Body of pancreas (tissue), 4 donors: ENCODE measurements at regions not wholly inside any gene's neighbourhood (a gene's known extent, or its start where the extent isn't known, plus 50 kb on each side); places are given as distances from the start of the nearest gene placed in this dataset.

ENCODE experiments used
- POLR2A ChIP-seq, 3 donors: fragments of 450-650 bp; IDR thresholded peaks; one replicate each; pipeline ENCODE4 v1.6.1; 2016; ENCODE audit warnings: antibody characterized with exemption in 3 of 3, mild to moderate bottlenecking in 2 of 3
- TF ChIP-seq, protein P1 (sequence below), 7 experiments: fragments of 450-650 bp in 4 of 7; fragments of 200-600 bp in 3 of 7; sonication (generic) in 3 of 7; IDR thresholded peaks; one replicate each; pipeline ENCODE4 v1.5.1; 2016 to 2019; ENCODE audit warnings: antibody characterized with exemption in 7 of 7

DNA sequence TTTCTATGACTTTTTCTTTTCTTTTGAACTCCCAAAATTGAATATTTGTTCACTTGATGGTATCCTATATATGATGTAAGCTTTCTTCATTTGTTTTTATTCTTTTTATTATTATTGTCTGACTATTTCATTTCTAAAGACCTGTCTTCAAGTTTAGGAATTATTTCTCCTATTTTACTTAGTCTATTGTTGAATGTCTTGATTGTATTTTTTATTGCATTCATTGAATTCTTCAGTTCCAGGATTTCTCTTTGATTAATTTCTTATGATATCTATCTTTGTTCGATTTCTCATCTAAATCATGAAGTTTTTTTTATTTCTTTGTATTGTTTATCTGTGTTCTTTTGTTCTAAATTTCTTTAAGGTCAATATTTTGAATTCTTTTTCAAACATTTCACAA is 238.8 kb downstream of the TTC6 start:
- TF ChIP-seq, protein P1, sequence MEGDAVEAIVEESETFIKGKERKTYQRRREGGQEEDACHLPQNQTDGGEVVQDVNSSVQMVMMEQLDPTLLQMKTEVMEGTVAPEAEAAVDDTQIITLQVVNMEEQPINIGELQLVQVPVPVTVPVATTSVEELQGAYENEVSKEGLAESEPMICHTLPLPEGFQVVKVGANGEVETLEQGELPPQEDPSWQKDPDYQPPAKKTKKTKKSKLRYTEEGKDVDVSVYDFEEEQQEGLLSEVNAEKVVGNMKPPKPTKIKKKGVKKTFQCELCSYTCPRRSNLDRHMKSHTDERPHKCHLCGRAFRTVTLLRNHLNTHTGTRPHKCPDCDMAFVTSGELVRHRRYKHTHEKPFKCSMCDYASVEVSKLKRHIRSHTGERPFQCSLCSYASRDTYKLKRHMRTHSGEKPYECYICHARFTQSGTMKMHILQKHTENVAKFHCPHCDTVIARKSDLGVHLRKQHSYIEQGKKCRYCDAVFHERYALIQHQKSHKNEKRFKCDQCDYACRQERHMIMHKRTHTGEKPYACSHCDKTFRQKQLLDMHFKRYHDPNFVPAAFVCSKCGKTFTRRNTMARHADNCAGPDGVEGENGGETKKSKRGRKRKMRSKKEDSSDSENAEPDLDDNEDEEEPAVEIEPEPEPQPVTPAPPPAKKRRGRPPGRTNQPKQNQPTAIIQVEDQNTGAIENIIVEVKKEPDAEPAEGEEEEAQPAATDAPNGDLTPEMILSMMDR (IDR thresholded peaks at IDR 0.05) = no peak
- TF ChIP-seq POLR2A (IDR thresholded peaks at IDR 0.05) = no peak
